WTC11 (cell line): ENCODE measurements at regions not wholly inside any gene's neighbourhood (a gene's known extent, or its start where the extent isn't known, plus 50 kb on each side); places are given as distances from the start of the nearest gene placed in this dataset.

Experiments used
- ATAC-seq: fragments of 200-7000 bp; cut with Tn5 transposase; 2 replicates; pipeline ENCODE4 v1.10.0; 2021; ENCODE audit warnings: mild to moderate bottlenecking, moderate library complexity
- CTCF ChIA-PET: fragments of 300-600 bp; sonication (Branson Sonifier 250); formaldehyde crosslinking; loops from one replicate; lab custom pipeline; 2021; ENCODE audit warnings: antibody characterized with exemption; lab: Charles Lee
- POLR2A ChIA-PET: fragments of 350-600 bp; sonication (Branson Sonifier 250); formaldehyde crosslinking; loops from one replicate; lab custom pipeline; 2021; ENCODE audit warnings: antibody characterized with exemption; lab: Charles Lee
- DNase-seq: peaks from one replicate; pipeline ENCODE4 v3.0.0; 2021; ENCODE audit warnings: low spot score
- H3K27ac Mint-ChIP-seq: 2 replicates; pipeline ENCODE4 v1.8.0; 2021; ENCODE audit warnings: mixed read lengths
- H3K27me3 Mint-ChIP-seq: 2 replicates; pipeline ENCODE4 v1.8.0; 2021; ENCODE audit warnings: low read depth, mild to moderate bottlenecking, moderate library complexity, mixed read lengths
- H3K36me3 Mint-ChIP-seq: 2 replicates; pipeline ENCODE4 v1.8.0; 2021; ENCODE audit warnings: mixed read lengths
- H3K4me1 Mint-ChIP-seq: 2 replicates; pipeline ENCODE4 v1.8.0; 2022; ENCODE audit warnings: mixed read lengths
- H3K4me3 Mint-ChIP-seq: 2 replicates; pipeline ENCODE4 v1.8.0; 2021; ENCODE audit warnings: mild to moderate bottlenecking, moderate library complexity, mixed read lengths
- H3K9me3 Mint-ChIP-seq: 2 replicates; pipeline ENCODE4 v1.8.0; 2021; ENCODE audit warnings: mixed read lengths
- CDX4 ChIP-seq: fragments of 250-450 bp; sonication (Bioruptor Pico); IDR thresholded peaks from 2 replicates; pipeline ENCODE4 v1.9.0; 2021; ENCODE audit warnings: moderate library complexity, mild to moderate bottlenecking, inconsistent platforms, borderline replicate concordance
- ESRRA ChIP-seq: sonication (generic); formaldehyde crosslinking; IDR thresholded peaks from 2 replicates; pipeline ENCODE4 v1.8.1; 2022; ENCODE audit warnings: mild to moderate bottlenecking, missing genetic modification reagents, borderline replicate concordance
- ETV6 ChIP-seq: sonication (generic); formaldehyde crosslinking; IDR thresholded peaks from 2 replicates; pipeline ENCODE4 v1.8.1; 2022; ENCODE audit warnings: mild to moderate bottlenecking, missing genetic modification reagents
- FOXP1 ChIP-seq: sonication (generic); formaldehyde crosslinking; IDR thresholded peaks from 2 replicates; pipeline ENCODE4 v1.8.0; 2022; ENCODE audit warnings: missing genetic modification reagents, mild to moderate bottlenecking, moderate library complexity, borderline replicate concordance
- GRHL2 ChIP-seq: fragments of 250-450 bp; sonication (Bioruptor Pico); IDR thresholded peaks from 2 replicates; pipeline ENCODE4 v1.8.0; 2022; ENCODE audit warnings: mild to moderate bottlenecking, moderate library complexity; ENCODE audit not compliant: insufficient replicate concordance, severe bottlenecking
- GTF2I ChIP-seq: fragments of 250-450 bp; sonication (Bioruptor Pico); conservative IDR thresholded peaks from 2 replicates; pipeline ENCODE4 v1.4.0; 2021; ENCODE audit warnings: mild to moderate bottlenecking
- HMGA2 ChIP-seq: fragments of 250-450 bp; sonication (Bioruptor Pico); IDR thresholded peaks from 2 replicates; pipeline ENCODE4 v1.4.0; 2021; ENCODE audit warnings: mild to moderate bottlenecking, moderate library complexity
- IRF2 ChIP-seq: sonication (generic); formaldehyde crosslinking; IDR thresholded peaks from 2 replicates; pipeline ENCODE4 v1.8.0; 2022; ENCODE audit warnings: low read depth, missing genetic modification reagents, borderline replicate concordance
- MAX ChIP-seq: sonication (generic); formaldehyde crosslinking; IDR thresholded peaks from 2 replicates; pipeline ENCODE4 v1.8.0; 2022; ENCODE audit warnings: mild to moderate bottlenecking, missing genetic modification reagents
- MXD4 ChIP-seq: fragments of 250-450 bp; sonication (Bioruptor Pico); IDR thresholded peaks from 2 replicates; pipeline ENCODE4 v1.8.0; 2021; ENCODE audit warnings: mild to moderate bottlenecking, moderate library complexity, borderline replicate concordance
- NFE2L1 ChIP-seq: sonication (generic); formaldehyde crosslinking; IDR thresholded peaks from 2 replicates; pipeline ENCODE4 v1.8.1; 2023; ENCODE audit warnings: missing genetic modification reagents
- NR3C1 ChIP-seq: sonication (generic); formaldehyde crosslinking; conservative IDR thresholded peaks from 2 replicates; pipeline ENCODE4 v1.8.1; 2023; ENCODE audit warnings: low read depth, mild to moderate bottlenecking, missing genetic modification reagents
- PRRX2 ChIP-seq: fragments of 250-450 bp; sonication (Bioruptor Pico); IDR thresholded peaks from 2 replicates; pipeline ENCODE4 v1.8.0; 2021; ENCODE audit warnings: mild to moderate bottlenecking
- SMAD4 ChIP-seq: sonication (generic); formaldehyde crosslinking; IDR thresholded peaks from 2 replicates; pipeline ENCODE4 v1.8.0; 2022; ENCODE audit warnings: mild to moderate bottlenecking, missing genetic modification reagents
- SP1 ChIP-seq: sonication (generic); formaldehyde crosslinking; conservative IDR thresholded peaks from 2 replicates; pipeline ENCODE4 v1.8.1; 2022; ENCODE audit warnings: missing genetic modification reagents
- TEAD4 ChIP-seq: sonication (generic); formaldehyde crosslinking; IDR thresholded peaks from 2 replicates; pipeline ENCODE4 v1.8.0; 2022; ENCODE audit warnings: mild to moderate bottlenecking, missing genetic modification reagents
- ZBTB43 ChIP-seq: sonication (generic); formaldehyde crosslinking; IDR thresholded peaks from 2 replicates; pipeline ENCODE4 v1.8.1; 2023; ENCODE audit warnings: mild to moderate bottlenecking, missing genetic modification reagents
- ZMAT4 ChIP-seq: fragments of 250-450 bp; sonication (Bioruptor Pico); IDR thresholded peaks from 2 replicates; pipeline ENCODE4 v1.9.0; 2021; ENCODE audit warnings: mild to moderate bottlenecking
- ZNF121 ChIP-seq: sonication (generic); formaldehyde crosslinking; IDR thresholded peaks from 2 replicates; pipeline ENCODE4 v1.8.0; 2023; ENCODE audit warnings: missing genetic modification reagents
- ZNF232 ChIP-seq: sonication (generic); formaldehyde crosslinking; IDR thresholded peaks from 2 replicates; pipeline ENCODE4 v1.8.0; 2022; ENCODE audit warnings: mild to moderate bottlenecking, missing genetic modification reagents
- ZNF317 ChIP-seq: sonication (generic); formaldehyde crosslinking; IDR thresholded peaks from 2 replicates; pipeline ENCODE4 v1.8.1; 2023; ENCODE audit warnings: low read depth, mild to moderate bottlenecking, moderate library complexity, missing genetic modification reagents, borderline replicate concordance
- ZNF512 ChIP-seq: sonication (generic); formaldehyde crosslinking; IDR thresholded peaks from 2 replicates; pipeline ENCODE4 v1.8.1; 2022; ENCODE audit warnings: missing genetic modification reagents, borderline replicate concordance
- TF ChIP-seq, protein P1 (sequence below): fragments of 250-450 bp; sonication (Bioruptor Pico); IDR thresholded peaks from 2 replicates; pipeline ENCODE4 v1.9.0; 2021; ENCODE audit warnings: mild to moderate bottlenecking, borderline replicate concordance

DNA sequence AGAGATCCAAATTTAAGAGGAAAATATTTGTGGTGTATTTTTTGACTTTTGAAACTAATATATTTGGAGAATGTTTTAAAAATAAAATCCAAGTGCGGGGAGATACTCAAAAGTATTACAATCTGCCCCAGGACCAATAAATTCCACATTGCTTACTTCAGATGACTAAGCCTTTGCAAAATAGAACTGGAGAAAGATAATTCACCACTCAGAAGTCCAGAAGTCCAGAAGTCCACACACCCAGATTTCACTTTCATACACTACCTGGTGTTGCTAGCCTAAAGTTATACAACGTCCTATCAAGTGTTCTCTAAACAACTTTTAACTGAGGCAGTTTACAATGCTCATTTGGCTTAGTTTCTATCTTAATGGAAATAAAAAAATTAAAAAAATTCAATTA, 487.0 kb upstream of the SEMA3D start (continued):
- TF ChIP-seq TEAD4 (CRISPR knock-in tag) (no peak), CDX4 (CRISPR knock-in tag) (no peak), MAX (no peak), NR3C1 (CRISPR knock-in tag) (no peak), ZNF121 (CRISPR knock-in tag) (no peak)

DNA sequence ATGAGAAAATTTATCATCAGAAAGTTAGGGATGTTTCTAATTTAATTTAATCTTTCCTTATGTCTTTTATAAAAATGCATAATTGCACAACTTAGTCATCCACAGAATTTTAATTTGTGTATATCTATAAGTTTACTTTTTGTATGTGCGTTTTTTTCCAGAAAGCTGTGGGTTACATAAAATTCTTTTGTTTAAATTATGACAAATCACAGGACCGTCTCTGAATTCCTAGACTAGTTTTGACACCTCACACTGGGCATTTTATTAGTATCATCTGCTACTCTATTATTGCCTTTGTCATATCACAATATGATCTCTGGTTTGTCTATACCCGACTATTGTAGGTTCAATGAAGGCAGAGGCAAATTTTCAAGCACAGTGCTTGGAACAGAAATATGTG, 482.4 kb upstream of the SEMA3D start:
- H3K9me3 Mint-ChIP-seq = peaks cover 15% of the 10 kb centered on the region
- ChIA-PET POLR2A (no interaction called here), CTCF (no interaction called here)
- peaks cover 13% of the 10 kb centered on the region for H3K36me3 Mint-ChIP-seq
- ATAC-seq (no peak), DNase-seq (no peak)
- peaks cover 13% of the 10 kb centered on the region for H3K4me1 Mint-ChIP-seq
- H3K27me3 Mint-ChIP-seq = no peaks in the 10 kb centered on the region
- no peak overlapping the region for H3K4me3 Mint-ChIP-seq
- H3K27ac Mint-ChIP-seq = no peak overlapping the region
- TF ChIP-seq ZNF512 (CRISPR knock-in tag) (no peak), ZBTB43 (CRISPR knock-in tag) (no peak), MXD4 (CRISPR knock-in tag) (no peak), FOXP1 (no peak), SMAD4 (no peak)

GRCh38 chr7:85664341-85664740, 477.5 kb upstream of the SEMA3D start:
- CTCF ChIA-PET = no interaction called here
- ATAC-seq (no peak), DNase-seq (no peak)
- POLR2A ChIA-PET = interaction anchor here (0.6 kb wide), 1 partner anchor 479 kb away, joined by 3 read pairs; no protein-coding TSS in a partner anchor
- no peaks in the 10 kb centered on the region for H3K4me1 Mint-ChIP-seq
- TF ChIP-seq ZMAT4 (CRISPR knock-in tag) = no peak
- no peak for TF ChIP-seq PRRX2 (CRISPR knock-in tag)
- no peak for TF ChIP-seq CDX4 (CRISPR knock-in tag)
- no peak for TF ChIP-seq IRF2 (CRISPR knock-in tag)
- no peak for TF ChIP-seq NR3C1 (CRISPR knock-in tag)
- TF ChIP-seq NFE2L1 = no peak
- TF ChIP-seq HMGA2 (CRISPR knock-in tag) = no peak
- TF ChIP-seq ESRRA (CRISPR knock-in tag) = no peak
- TF ChIP-seq ZNF232 (CRISPR knock-in tag) = no peak
- no peak for TF ChIP-seq ETV6 (CRISPR knock-in tag)
- TF ChIP-seq, protein P1, sequence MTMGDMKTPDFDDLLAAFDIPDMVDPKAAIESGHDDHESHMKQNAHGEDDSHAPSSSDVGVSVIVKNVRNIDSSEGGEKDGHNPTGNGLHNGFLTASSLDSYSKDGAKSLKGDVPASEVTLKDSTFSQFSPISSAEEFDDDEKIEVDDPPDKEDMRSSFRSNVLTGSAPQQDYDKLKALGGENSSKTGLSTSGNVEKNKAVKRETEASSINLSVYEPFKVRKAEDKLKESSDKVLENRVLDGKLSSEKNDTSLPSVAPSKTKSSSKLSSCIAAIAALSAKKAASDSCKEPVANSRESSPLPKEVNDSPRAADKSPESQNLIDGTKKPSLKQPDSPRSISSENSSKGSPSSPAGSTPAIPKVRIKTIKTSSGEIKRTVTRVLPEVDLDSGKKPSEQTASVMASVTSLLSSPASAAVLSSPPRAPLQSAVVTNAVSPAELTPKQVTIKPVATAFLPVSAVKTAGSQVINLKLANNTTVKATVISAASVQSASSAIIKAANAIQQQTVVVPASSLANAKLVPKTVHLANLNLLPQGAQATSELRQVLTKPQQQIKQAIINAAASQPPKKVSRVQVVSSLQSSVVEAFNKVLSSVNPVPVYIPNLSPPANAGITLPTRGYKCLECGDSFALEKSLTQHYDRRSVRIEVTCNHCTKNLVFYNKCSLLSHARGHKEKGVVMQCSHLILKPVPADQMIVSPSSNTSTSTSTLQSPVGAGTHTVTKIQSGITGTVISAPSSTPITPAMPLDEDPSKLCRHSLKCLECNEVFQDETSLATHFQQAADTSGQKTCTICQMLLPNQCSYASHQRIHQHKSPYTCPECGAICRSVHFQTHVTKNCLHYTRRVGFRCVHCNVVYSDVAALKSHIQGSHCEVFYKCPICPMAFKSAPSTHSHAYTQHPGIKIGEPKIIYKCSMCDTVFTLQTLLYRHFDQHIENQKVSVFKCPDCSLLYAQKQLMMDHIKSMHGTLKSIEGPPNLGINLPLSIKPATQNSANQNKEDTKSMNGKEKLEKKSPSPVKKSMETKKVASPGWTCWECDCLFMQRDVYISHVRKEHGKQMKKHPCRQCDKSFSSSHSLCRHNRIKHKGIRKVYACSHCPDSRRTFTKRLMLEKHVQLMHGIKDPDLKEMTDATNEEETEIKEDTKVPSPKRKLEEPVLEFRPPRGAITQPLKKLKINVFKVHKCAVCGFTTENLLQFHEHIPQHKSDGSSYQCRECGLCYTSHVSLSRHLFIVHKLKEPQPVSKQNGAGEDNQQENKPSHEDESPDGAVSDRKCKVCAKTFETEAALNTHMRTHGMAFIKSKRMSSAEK (CRISPR knock-in tag) = no peak
- TF ChIP-seq GTF2I (CRISPR knock-in tag) = no peak
- no peak for TF ChIP-seq GRHL2
- TF ChIP-seq ZNF317 (CRISPR knock-in tag) = no peak
- no peak for TF ChIP-seq SP1 (CRISPR knock-in tag)
- H3K9me3 Mint-ChIP-seq = no peaks in the 10 kb centered on the region
- no peak overlapping the region for H3K4me3 Mint-ChIP-seq
- H3K27ac Mint-ChIP-seq = no peak overlapping the region
- no peaks in the 10 kb centered on the region for H3K36me3 Mint-ChIP-seq
- H3K27me3 Mint-ChIP-seq = no peaks in the 10 kb centered on the region
